ENCODE measurements at regions not wholly inside any gene's neighbourhood (a gene's known extent, or its start where the extent isn't known, plus 50 kb on each side); places are given as distances from the start of the nearest gene placed in this dataset.

- TF ChIP-seq EZH2 (IDR thresholded peaks at IDR 0.05) (no peak), FOXP2 (optimal IDR thresholded peaks at IDR 0.05; ENCODE audit: control extremely low read depth, extremely low read length, insufficient read depth) (no peak)
These were observed 109.3 kb upstream of the FAM83B start for GRCh38 chr6:54737247-54737646.

Measured in SK-N-MC (cell line).